NCI-H82 treated with DMSO at 0.1 percent for 48 hours (cell line): ENCODE measurements at regions not wholly inside any gene's neighbourhood (a gene's known extent, or its start where the extent isn't known, plus 50 kb on each side); places are given as distances from the start of the nearest gene placed in this dataset.

ENCODE experiments used
- DNase-seq: peaks from one replicate; lab custom pipeline; 2025; ENCODE audit not compliant: unreplicated experiment; lab: John Stamatoyannopoulos, UW

DNA sequence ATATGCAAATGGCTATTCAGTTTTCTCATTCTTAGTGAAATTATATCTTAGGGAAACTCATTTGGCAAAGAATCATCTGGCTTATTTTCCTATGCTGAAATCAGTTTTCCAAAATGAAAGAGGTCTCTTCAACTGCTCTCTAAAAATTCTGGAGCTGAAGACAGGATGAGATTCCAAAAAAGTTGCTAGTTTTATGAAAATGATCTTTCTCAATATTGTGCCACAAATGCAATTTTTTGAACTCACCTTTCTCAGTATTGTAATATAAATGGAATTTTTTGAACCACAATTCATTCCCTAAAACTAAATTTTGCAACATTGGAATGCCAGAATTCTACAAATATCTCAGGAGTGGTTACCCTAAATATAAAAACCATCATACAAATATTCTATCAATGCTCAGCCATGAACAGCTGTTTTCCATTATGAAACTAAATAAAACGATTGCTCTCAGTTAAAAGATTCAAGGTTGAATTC, 147.7 kb upstream of the PKDCC start:
- no peak for DNase-seq

DNA sequence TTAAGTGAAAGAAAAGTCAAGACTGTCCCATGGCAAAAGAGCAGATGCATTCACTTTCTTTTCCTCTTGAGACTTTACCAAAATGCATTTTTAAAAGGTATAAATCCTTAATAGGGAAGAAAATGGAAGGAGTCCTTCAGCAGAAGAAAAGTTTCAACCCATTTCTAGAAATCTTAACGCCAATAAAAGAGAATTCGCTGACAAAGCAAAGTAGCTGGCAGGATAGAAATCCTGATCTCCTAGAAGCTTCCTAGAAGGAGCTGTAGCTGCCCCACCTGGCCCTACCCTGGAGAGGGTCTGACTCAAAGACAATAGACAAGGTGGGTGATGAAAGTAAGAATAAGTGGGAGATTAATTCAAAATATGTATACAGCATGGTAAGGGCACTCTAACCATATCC, 144.9 kb upstream of the PKDCC start:
- DNase-seq, result no peak

DNA sequence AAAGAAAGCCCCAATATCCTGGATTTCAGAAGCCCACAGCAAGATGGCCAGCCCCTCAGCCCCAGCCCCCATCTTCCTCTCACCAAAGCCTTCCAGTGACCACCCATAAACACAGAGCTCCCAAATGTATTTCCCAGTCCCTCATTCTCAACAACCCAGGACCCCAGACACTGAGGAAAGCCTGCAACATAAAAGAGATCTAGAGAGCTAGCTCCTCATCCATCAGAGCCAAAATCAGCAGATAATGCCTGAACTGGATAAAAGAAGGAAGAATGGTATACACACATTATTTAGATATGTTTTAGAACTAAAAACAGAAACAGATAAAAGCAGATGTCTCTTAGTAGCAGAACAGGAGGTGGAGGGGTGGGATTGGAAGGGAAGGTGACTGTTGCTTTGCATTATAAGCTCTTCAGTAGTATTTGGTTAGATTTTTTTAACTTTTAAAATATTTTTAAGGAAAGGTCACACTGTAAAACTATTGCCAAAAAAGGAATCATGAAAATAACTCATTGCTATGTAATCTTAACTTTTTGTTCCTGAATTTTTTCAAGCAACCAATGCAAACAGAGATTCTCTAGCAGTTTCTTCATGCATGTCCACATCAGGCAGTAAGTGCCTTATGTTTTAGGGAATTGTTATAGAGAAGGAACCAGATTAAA, 144.2 kb upstream of the PKDCC start:
- DNase-seq, result no peak

DNA sequence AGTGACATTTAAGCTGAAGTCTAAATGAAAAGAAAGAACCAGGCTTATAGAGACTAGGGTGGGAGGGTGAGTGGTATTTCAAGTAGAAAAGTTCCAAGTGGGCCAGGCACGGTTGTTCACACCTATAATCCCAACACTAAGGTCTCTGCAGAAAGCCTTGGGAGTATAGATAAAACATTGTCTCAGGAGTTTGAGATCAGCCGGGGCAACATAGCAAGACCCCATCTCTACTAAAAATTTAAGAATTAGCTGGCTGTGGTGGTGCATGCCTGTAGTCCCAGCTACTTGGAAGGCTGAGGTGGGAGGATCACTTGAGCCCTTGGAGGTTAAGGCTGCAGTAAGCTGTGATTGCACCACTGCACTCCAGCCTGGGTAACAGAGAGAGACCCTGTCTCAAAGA, 143.4 kb upstream of the PKDCC start:
- no peak for DNase-seq

DNA sequence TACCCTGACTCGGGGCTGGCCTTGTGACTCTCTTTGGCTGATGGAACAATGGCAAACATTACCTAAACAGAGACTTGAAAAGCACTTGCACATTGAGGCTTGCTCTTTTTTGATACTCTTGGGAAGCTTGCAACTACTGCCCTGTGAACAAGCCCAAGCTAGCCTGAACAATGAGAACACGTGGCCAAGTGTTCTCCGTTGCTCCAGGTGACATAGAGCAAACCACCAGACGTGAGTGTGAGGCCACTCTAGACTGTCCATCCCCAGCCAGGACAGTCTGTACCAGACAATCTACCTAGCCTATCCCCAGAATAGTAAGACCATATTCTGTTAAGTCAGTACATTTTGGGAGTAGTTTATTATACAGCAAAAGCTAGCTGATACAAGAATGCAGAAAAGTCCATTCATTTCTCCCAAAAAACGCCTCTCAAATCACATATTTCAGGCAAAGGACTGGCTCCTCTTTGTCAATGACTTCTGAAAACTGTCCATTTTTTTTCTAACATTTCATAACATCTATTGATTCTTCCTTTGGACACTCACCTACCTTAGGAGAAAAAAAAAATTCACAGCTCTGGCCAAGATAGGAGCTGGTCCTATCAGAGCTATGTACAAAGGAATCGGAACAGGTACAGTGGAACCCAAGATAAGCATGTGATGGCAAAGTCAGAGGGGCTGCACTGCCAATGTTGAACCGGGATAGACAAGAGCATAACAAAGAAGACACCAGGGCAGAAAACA, 142.1 kb upstream of the PKDCC start:
- DNase-seq, result no peak

DNA sequence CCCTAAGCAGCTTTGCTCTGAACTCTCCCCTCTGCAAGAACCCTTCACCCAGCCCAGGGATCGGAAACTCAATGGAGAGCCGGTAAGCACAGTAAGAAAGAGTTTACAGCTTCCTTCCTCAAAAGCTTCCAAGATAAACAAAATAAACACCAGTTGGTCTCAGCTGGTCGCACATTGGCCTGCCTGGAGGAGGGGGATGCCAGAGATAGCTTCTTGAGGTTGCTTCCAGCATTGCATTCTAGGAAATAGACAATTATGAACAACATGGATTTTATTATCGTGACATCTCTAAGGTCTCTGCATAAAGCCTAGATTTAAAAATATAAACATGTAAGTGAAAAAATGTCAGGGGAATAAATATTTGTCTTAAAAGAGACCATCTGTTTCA, 141.5 kb upstream of the PKDCC start:
- no peak for DNase-seq

DNA sequence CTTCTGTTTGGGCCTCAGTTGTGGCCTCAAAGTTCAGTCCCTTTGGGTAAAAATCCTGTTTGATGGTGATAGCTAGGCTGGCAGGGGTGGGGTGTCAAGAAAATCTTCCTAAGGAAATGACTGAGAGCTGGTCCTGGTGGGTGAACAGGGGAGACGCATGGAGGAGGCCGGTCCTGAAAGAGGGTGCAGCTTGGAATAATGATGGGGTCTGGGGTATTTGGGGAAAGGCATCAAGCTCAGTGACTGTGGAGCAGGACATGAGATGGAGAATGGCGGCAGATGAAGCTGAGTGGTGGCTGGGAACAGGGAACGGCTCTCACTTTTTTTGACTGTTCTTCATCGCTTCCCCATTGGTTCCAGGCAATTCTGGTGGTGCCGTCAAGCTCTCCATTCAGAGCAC, 140.7 kb upstream of the PKDCC start:
- DNase-seq, result no peak

DNA sequence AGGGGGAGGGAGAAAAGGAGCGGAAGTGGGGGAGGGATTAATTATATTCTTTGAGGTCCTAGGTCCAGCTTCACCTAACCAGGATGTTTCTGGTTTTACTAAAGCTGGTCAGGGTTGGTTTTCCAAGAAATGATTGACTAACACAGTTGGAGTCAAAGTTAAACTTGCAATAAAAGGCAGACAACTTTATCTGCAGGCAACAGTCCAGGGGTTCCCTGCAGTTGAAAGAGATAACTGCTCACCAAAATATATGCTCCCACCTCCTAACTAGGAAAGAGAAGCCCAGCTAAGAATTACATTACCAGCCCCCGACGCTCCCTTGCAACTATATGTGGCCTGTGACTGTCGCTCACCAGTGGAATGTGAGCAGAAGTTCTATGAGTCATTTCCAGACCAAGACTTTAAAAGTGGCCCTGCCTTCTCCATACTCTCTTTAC, 140.0 kb upstream of the PKDCC start:
- no peak for DNase-seq

DNA sequence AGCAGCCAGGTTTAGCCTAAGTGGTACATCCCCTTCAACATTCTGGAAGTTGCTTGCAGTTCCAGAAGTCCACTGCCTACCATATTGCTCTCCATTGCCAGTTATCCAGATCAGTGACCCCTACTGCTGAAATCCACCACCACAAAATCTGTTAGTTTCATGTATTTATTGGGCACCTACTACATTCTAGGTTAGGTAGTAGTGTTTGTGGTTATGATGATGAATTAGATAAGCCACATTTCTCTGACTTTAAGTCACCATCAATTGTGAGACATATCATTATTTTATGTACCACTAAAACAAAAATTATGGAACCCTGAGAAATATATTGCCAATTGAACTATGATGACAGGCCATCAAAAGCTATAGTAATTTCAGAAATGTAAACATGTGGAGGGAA, 139.5 kb upstream of the PKDCC start:
- no peak for DNase-seq

DNA sequence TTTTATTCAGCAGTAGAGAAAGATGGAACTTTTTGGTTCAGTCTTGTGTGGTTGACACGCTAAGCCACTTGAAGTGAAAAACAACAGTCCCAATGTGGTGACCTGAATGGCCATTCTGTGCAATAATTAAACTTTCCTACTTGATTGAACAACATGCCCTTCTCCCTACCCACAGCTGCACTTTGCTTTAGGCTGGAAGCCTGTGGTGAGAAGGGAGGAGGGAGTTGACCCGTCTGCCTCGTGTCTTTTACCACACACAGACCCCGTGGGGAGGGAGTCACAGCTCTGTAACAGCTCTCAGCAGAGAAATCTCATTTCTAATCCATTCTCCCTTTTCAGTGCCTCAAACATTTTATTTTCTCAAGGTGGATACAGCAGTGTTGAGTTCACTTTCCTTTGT, 138.2 kb upstream of the PKDCC start:
- no peak for DNase-seq

DNA sequence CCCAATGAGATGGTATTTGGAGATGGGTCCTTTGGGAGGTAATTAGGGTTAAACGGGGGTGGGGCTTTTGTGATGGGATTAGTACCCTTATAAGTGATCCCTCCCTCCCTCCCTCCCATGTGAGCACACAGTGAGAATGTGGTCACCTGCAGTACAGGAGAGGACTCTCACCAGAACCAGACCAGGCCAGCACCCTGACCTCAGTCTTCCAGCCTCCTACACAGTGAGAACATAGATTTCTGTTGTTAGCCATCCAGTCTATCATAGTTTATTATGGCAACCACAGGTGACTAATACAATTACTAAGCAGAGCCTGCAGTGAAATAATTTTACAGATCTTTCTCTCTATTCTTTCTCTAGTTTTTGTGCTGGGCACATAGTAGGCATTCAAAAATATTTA, 137.7 kb upstream of the PKDCC start:
- DNase-seq, result no peak

DNA sequence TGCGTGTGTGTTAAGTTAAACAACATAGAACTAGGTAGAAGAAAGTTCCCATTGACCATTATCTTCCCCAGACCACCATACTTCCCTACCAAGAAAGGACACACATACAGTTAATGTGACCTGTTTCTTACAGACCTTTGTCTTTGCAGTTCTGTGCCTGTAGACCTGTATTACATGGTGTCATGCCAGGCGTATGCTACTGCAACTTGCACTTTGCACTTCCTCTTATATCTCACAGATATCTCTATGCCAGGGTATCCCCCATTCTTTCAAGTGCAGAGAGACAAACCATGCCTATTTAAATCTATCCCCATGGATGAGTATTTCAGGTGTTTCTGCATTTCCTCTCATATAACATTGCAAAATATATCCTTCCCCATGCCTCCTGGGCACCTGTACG, 136.8 kb upstream of the PKDCC start:
- DNase-seq, result no peak

DNA sequence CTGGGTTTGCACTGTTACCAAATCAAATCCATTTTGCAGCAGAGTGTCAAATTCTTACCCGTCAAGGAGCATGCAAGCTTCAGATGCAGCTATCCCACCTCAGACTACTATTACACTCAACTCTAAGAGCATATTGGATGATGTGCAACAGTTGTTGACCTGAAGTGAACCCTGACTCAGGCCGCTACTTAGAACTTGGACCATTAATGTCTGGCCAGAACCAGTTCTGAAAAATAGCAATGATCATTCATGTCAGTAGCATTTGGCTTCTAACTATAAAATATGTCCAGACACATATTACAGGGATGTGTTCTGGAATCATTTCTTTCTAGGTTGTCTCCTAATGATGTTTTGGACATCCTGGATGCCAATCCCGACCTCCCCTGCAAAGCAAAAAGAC, 135.5 kb upstream of the PKDCC start:
- DNase-seq, result no peak

DNA sequence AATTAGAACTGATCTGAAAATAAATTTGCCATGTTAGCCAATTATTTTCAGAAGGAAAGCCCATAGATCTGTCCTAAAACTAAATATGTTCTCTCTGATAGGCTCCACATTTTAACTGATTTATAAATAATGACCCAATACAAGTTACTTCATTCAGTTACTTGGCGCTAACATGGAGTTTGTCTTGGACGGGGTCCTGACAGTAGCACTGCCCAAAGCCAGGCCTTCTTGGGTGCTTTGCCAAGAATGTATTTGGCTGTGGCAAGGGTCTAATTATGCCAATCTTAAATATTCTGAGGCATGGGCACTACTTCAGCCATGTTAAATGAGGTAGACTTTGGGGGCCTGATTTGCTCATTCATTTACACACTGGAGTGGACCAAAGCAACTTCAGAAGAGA, 135.0 kb upstream of the PKDCC start:
- DNase-seq, result no peak

DNA sequence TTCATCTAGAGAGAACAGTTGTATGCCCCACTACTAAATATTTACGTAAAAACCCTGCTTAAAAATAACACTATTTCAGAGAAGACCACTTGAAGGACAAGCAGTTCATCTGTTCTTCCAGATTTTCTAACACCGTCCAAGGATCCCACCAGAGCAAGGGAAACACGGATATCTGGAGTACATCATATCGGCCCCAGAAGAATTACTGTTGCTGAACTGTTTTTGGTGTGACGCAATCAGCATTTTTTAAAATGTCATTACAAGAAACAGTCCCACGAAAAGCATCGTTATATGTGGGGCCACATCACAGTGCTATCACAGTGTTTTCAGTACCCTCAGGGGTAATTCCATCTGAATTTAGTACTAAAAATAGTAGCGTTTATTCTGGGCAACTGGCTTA, 134.5 kb upstream of the PKDCC start:
- DNase-seq, result no peak

DNA sequence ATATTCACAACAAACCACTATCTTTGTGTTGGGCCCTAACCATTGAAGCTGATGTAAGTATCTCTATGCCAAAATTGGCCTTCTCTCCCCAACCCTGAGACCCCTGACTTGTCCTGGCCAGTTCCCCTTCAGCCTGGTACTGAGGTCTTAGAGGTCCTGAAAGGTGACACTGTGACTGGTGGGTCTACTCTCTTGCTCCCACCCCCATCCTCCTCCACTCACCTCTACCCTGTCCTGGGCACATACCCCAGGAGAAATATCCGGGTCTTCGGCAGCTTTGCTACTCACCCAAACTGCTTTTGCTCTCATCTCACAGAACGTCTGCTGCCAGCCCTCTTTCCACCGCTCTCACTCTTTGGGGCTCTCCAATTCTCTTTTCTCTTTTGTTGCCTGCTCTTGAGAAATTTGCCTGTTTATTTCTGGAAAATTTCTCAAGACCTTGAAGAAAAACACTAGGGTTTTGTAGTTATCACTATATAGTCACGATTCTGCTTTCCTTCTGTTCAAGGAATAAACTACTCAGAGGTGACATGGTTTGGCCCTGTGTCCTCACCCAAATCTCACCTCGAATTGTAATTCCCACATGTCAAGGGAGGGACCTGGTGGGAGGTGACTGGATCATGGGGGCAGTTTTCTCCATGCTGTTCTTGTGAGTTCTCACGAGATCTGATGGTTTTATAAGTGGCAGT, 133.8 kb upstream of the PKDCC start:
- DNase-seq, result no peak

DNA sequence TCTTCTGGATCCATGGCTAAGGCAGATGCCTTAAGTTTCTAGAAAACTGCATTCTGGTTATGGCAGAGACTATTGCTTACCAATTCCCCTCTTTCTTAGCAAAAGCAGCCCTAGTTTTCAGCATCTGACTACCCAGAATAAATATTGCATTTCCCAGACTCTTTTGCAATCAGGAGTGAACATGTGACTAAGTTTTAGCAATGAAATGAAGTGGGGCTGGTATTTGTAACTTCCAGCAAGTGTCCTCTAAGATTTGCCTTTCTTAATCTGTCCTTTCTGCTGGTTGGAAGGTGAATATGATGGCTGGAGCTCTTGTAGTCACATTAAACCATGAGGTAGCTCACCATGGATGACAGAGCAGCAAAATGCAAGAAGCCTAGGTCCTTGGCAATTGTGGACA, 132.9 kb upstream of the PKDCC start:
- DNase-seq, result no peak

DNA sequence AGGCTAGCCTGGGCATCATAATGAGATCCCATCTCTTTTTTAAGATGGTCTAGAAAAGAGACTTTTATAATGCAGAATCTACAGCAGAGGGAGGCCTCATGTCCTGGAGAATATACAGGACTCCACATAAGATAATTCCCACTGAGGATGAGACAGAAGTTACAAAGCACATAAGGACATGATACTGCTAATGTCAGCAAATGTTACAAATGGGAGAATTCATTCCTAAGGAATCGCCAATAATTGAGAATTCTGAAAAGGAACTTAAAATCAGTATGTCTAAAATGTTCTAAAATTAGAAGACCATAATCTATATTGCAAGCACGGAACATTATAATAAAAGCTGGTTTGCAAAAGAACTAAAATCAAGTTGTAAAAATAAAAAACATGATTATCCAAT, 131.6 kb upstream of the PKDCC start:
- no peak for DNase-seq

DNA sequence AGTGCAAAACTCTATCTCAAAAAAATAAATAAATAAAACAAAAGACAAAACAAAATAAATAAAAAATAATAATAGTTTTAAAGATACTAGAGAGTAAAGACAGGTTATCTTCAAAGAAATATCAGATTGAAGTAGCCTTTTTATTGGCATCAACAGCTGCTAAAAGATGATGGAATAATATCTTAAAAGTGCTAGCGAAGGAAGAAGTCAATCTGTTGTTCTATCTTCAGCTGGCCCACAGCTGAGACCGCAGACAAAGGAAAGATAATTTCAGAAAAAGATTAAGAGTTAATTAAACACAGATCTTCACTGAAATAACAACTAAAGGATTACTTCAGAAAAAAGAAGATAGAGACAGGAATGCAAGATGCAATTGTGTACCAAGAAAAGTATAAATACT, 130.2 kb upstream of the PKDCC start:
- DNase-seq, result no peak

DNA sequence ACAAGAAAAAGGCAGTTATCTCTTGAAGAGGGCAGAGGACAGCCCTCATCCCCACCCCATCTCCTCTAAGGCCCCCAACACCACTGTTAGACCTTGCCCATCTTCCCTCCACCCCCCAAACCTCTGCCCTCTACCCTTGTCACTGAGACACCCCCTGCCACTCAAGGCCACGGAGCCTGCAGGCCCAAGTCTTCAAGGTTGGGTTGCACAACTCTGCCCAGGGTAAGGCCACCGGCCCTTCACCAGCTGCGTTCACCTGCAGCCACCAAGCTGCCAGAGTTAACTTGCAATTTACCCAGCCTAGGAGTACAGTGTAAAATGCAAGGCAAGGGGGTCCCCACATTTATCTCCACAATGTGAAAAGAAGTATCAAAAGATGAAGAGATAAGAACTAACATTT, 128.7 kb upstream of the PKDCC start:
- no peak for DNase-seq

DNA sequence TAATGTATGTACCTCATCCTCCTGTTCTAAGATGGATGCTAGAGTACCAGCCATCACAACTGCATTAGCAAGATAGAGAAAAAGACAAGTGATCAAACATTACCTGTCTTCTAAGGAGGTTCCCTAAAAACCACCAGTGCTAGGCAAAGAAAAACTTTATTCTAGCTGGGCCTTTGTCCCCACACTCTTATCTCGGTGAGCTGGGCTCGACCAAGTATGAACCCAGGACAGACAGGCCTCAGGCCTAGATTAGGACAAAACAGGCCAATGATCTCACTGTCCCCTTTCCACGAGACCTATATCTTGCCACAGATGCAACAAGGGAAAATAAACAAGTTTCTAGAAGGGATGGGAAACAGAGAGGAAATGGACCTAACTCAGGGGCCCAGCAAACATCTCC, 127.6 kb upstream of the PKDCC start:
- DNase-seq, result no peak

DNA sequence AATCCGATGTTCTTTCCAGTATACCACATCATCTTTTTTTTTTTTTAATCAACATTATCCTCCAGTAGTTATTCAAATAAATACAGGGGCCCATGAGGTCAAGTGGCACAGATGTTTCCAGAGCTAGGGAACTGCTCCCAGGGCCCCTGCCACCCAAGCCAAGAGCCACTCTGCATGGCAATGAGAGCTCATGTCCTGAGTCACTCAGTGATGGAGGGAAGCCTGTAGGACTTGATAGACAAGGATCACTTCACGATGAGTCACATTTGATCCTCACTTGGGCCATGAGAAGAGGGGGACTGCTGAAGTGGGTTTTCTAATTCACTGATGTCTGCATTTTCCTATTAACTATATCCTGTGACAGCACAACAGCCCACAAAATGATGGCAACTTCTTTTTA, 127.0 kb upstream of the PKDCC start:
- DNase-seq, result no peak
